Skeletal muscle tissue (tissue), 4 donors: ENCODE measurements at regions not wholly inside any gene's neighbourhood (a gene's known extent, or its start where the extent isn't known, plus 50 kb on each side); places are given as distances from the start of the nearest gene placed in this dataset. TPM values are rescaled to one million over a fixed set of nuclear protein-coding genes. Genes with fewer than 3 reads are reported as not detected.
"Not testable (repeated sequence)": the region's sequence is repeated elsewhere in the genome, so short reads cannot be mapped to it uniquely, and the experiment has no call there.

Experiments
- H3K27ac ChIP-seq: one replicate; pipeline ENCODE4 v1.7.0; 2013; ENCODE audit warnings: mild to moderate bottlenecking, low read depth, low read length, inconsistent platforms
- H3K27me3 ChIP-seq, 3 donors: one replicate each; pipeline ENCODE4 v1.7.0; 2013; ENCODE audit warnings: low read length in 3 of 3; ENCODE audit not compliant: control insufficient read depth in 3 of 3, insufficient read depth in 3 of 3
- H3K36me3 ChIP-seq, 3 donors: one replicate each; pipeline ENCODE4 v1.7.0; 2013; ENCODE audit warnings: low read length in 3 of 3; ENCODE audit not compliant: control insufficient read depth in 3 of 3, insufficient read depth in 3 of 3
- H3K4me1 ChIP-seq, 3 donors: one replicate each; pipeline ENCODE4 v1.7.0; 2013; ENCODE audit warnings: low read length in 3 of 3, mild to moderate bottlenecking in 3 of 3; ENCODE audit not compliant: control insufficient read depth in 3 of 3, insufficient read depth in 3 of 3
- H3K4me3 ChIP-seq, 3 donors: one replicate each; pipeline ENCODE4 v1.7.0; 2013; ENCODE audit warnings: low read length in 3 of 3
- H3K9ac ChIP-seq, 3 donors: one replicate each; pipeline ENCODE4 v1.7.0; 2013; ENCODE audit warnings: low read length in 3 of 3, mild to moderate bottlenecking in 3 of 3, moderate library complexity in 2 of 3, low read depth in 1 of 3
- H3K9me3 ChIP-seq, 3 donors: one replicate each; pipeline ENCODE4 v1.7.0; 2013; ENCODE audit warnings: low read length in 3 of 3; ENCODE audit not compliant: control insufficient read depth in 3 of 3
- small RNA-seq: library from RNA; depleted of rRNA; stranded (forward); fragments of <200 nt; gene quantifications from one replicate; pipeline ENCODE3, GENCODE V24; 2014
- donor health status: Osteomylitis.

GRCh38 chr20:53652859-53653517 is 59.3 kb upstream of the ZNF217 start:
- Histone ChIP-seq H3K27ac (peak overlapping the region; percentile 59), H3K9me3 (no peaks in the 10 kb centered on the region), H3K36me3 (no peaks in the 10 kb centered on the region), H3K4me3 (no peak overlapping the region), H3K4me1 (peaks cover 3 to 12% (median 11%) of the 10 kb centered on the region in 3 donors), H3K9ac (peak overlapping the region in 1 of 3 donors; percentile 54), H3K27me3 (no peaks in the 10 kb centered on the region)

- H3K4me3 ChIP-seq: peak overlapping the region; percentile 8 to 59 (median 34)
- H3K9me3 ChIP-seq: no peaks in the 10 kb centered on the region
- no peaks in the 10 kb centered on the region for H3K36me3 ChIP-seq
- H3K9ac ChIP-seq: peak overlapping the region; percentile 9 to 54 (median 40)
- peaks cover 0 to 12% (median 11%) of the 10 kb centered on the region in 3 donors for H3K4me1 ChIP-seq
- H3K27me3 ChIP-seq: no peaks in the 10 kb centered on the region
- peak overlapping the region; percentile 59 for H3K27ac ChIP-seq
Measured at GRCh38 chr20:53652090-53652858, 58.6 kb upstream of the ZNF217 start.

GRCh38 chr20:53649493-53649892 is 55.9 kb upstream of the ZNF217 start:
- H3K27me3 ChIP-seq, H3K9me3 ChIP-seq, H3K4me3 ChIP-seq, H3K27ac ChIP-seq, H3K9ac ChIP-seq, H3K36me3 ChIP-seq: not testable (repeated sequence)
- peaks cover 0 to 12% (median 8%) of the 10 kb centered on the region in 3 donors for H3K4me1 ChIP-seq

GRCh38 chr20:53647286-53647821 is 53.7 kb upstream of the ZNF217 start:
- H3K4me3 ChIP-seq: no peak overlapping the region
- H3K27me3 ChIP-seq: no peaks in the 10 kb centered on the region
- no peaks in the 10 kb centered on the region for H3K9me3 ChIP-seq
- no peak overlapping the region for H3K9ac ChIP-seq
- H3K36me3 ChIP-seq: no peaks in the 10 kb centered on the region
- no peak overlapping the region for H3K27ac ChIP-seq
- peaks cover 0 to 6% (median 5%) of the 10 kb centered on the region in 3 donors for H3K4me1 ChIP-seq

GRCh38 chr20:53646550-53646949 is 52.9 kb upstream of the ZNF217 start:
- Histone ChIP-seq H3K36me3 (no peaks in the 10 kb centered on the region), H3K4me3 (no peak overlapping the region), H3K9me3 (no peaks in the 10 kb centered on the region), H3K27ac (no peak overlapping the region), H3K9ac (no peak overlapping the region), H3K27me3 (no peaks in the 10 kb centered on the region), H3K4me1 (peaks cover 0 to 5% (median 2%) of the 10 kb centered on the region in 3 donors)

- H3K27me3 ChIP-seq: no peaks in the 10 kb centered on the region
- no peaks in the 10 kb centered on the region for H3K9me3 ChIP-seq
- H3K9ac ChIP-seq: no peak overlapping the region
- no peaks in the 10 kb centered on the region for H3K36me3 ChIP-seq
- peaks cover 0 to 5% (median 2%) of the 10 kb centered on the region in 3 donors for H3K4me1 ChIP-seq
- H3K4me3 ChIP-seq: no peak overlapping the region
- no peak overlapping the region for H3K27ac ChIP-seq
Measured at GRCh38 chr20:53645582-53645897, 51.9 kb upstream of the ZNF217 start.

- H3K36me3 ChIP-seq, H3K9ac ChIP-seq, H3K27ac ChIP-seq, H3K4me3 ChIP-seq, H3K27me3 ChIP-seq, H3K9me3 ChIP-seq, H3K4me1 ChIP-seq: not testable (repeated sequence)
Measured at GRCh38 chr20:53644108-53644507, 50.5 kb upstream of the ZNF217 start.

Small RNA genes in the stretch of these regions (small RNA-seq; reads per million reads assigned to genes)
- gene RNU7-14P: not detected
